T-cell (primary cell): ENCODE measurements at regions not wholly inside any gene's neighbourhood (a gene's known extent, or its start where the extent isn't known, plus 50 kb on each side); places are given as distances from the start of the nearest gene placed in this dataset.
A peak's percentile ranks its signal among the peaks of the same experiment; 100 is the strongest.
"Not testable (repeated sequence)": the region's sequence is repeated elsewhere in the genome, so short reads cannot be mapped to it uniquely, and the experiment has no call there.

Experiments
- ATAC-seq, 4 experiments: fragments of 200-7000 bp in 3 of 4; fragments of 150-1000 bp in 1 of 4; cut with Tn5 transposase; replicated peaks in 1 of 4; 1 replicate in 3 of 4; 2 replicates in 1 of 4; pipeline ENCODE4 v1.10.0; 2021; ENCODE audit warnings: moderate library complexity in 3 of 4, mild to moderate bottlenecking in 2 of 4, moderate number of reproducible peaks in 1 of 4
- CTCF ChIA-PET, 2 donors: fragments of 300-600 bp; sonication (Branson Sonifier 250); formaldehyde crosslinking; loops; one replicate each; lab custom pipeline; 2022; ENCODE audit warnings: antibody characterized with exemption in 2 of 2; lab: Charles Lee
- POLR2A ChIA-PET, 2 donors: fragments of 300-600 bp; sonication (Branson Sonifier 250); formaldehyde crosslinking; loops; one replicate each; lab custom pipeline; 2022; ENCODE audit warnings: antibody characterized with exemption in 2 of 2; lab: Charles Lee
- DNase-seq, 35 experiments: peaks; one replicate each; pipeline versions ENCODE4 v3.0.0 to v3.0.0-alpha.2; 2013 to 2023
- H3K27ac ChIP-seq: one replicate; pipeline ENCODE4 v1.5.1; 2013; ENCODE audit warnings: low read length
- H3K27me3 ChIP-seq, 2 experiments: replicated peaks in 1 of 2; 1 replicate in 1 of 2; 2 replicates in 1 of 2; pipeline versions ENCODE4 v1.6.1 to v1.7.0; 2013; ENCODE audit warnings: low read length in 1 of 2, mixed read lengths in 1 of 2; ENCODE audit not compliant: control insufficient read depth in 2 of 2, insufficient read depth in 2 of 2; ENCODE audit errors: extremely low read depth in 1 of 2
- H3K36me3 ChIP-seq, 2 donors: 1 replicate in 1 of 2; 2 replicates in 1 of 2; pipeline versions ENCODE4 v1.6.1 to v1.7.0; 2013; ENCODE audit warnings: low read length in 1 of 2; ENCODE audit not compliant: control insufficient read depth in 2 of 2, insufficient read depth in 1 of 2; ENCODE audit errors: extremely low read depth in 1 of 2
- H3K4me1 ChIP-seq, 2 experiments: 1 replicate in 1 of 2; 2 replicates in 1 of 2; pipeline versions ENCODE4 v1.6.1 to v1.7.0; 2013; ENCODE audit warnings: low read length in 2 of 2, mixed read lengths in 1 of 2; ENCODE audit not compliant: insufficient read depth in 2 of 2, control insufficient read depth in 1 of 2; ENCODE audit errors: extremely low read depth in 1 of 2
- H3K4me3 ChIP-seq, 2 donors: 1 replicate in 1 of 2; 2 replicates in 1 of 2; pipeline versions ENCODE4 v1.5.1 to v1.7.0; 2013; ENCODE audit warnings: mild to moderate bottlenecking in 2 of 2, low read length in 1 of 2, moderate library complexity in 1 of 2; ENCODE audit not compliant: control insufficient read depth in 1 of 2; ENCODE audit errors: extremely low read depth in 1 of 2
- H3K9me3 ChIP-seq: 2 replicates; pipeline ENCODE4 v1.7.0; 2013
- H3K27ac Mint-ChIP-seq, 2 donors: one replicate each; pipeline ENCODE4 v1.8.0; 2020 to 2021; ENCODE audit warnings: mild to moderate bottlenecking in 2 of 2, mixed read lengths in 2 of 2
- H3K27me3 Mint-ChIP-seq, 2 donors: one replicate each; pipeline ENCODE4 v1.8.0; 2021 to 2022; ENCODE audit warnings: mixed read lengths in 2 of 2
- H3K36me3 Mint-ChIP-seq: one replicate; pipeline ENCODE4 v1.8.0; 2021; ENCODE audit warnings: mixed read lengths
- H3K4me1 Mint-ChIP-seq, 3 donors: one replicate each; pipeline ENCODE4 v1.8.0; 2020 to 2022; ENCODE audit warnings: mixed read lengths in 3 of 3, mild to moderate bottlenecking in 1 of 3
- H3K4me3 Mint-ChIP-seq, 3 donors: one replicate each; pipeline ENCODE4 v1.8.0; 2020 to 2022; ENCODE audit warnings: mild to moderate bottlenecking in 3 of 3, mixed read lengths in 3 of 3, moderate library complexity in 3 of 3
- H3K9me3 Mint-ChIP-seq, 3 donors: one replicate each; pipeline ENCODE4 v1.8.0; 2020 to 2022; ENCODE audit warnings: mixed read lengths in 3 of 3
- WGBS: methylation state at CpG from one replicate; pipeline ENCODE4 v1.1.5; 2013; ENCODE audit warnings: missing lambda C conversion rate; ENCODE audit not compliant: insufficient coverage; 5-methylcytosine and 5-hydroxymethylcytosine counted together

GRCh38 chr15:28459279-28459678 is 73.5 kb downstream of the GOLGA8G start:
- H3K27ac Mint-ChIP-seq: no peak overlapping the region
- no peaks in the 10 kb centered on the region for H3K36me3 ChIP-seq
- ChIA-PET CTCF (no interaction called here), POLR2A (no interaction called here)
- no peaks in the 10 kb centered on the region for H3K4me1 ChIP-seq
- H3K36me3 Mint-ChIP-seq: no peaks in the 10 kb centered on the region
- no peak overlapping the region for H3K27ac ChIP-seq
- no peak overlapping the region for H3K4me3 ChIP-seq
- WGBS: 90% methylated on average over 1 of the region's 1 CpG
- H3K27me3 ChIP-seq: peaks cover 0 to 16% of the 10 kb centered on the region in 2 experiments
- no peak overlapping the region for H3K4me3 Mint-ChIP-seq
- DNase-seq (no peak), ATAC-seq (no peak)
- peaks cover 0 to 3% (median 2%) of the 10 kb centered on the region in 3 donors for H3K4me1 Mint-ChIP-seq
- no peaks in the 10 kb centered on the region for H3K9me3 Mint-ChIP-seq
- H3K9me3 ChIP-seq: no peaks in the 10 kb centered on the region
- H3K27me3 Mint-ChIP-seq: peaks cover 23 to 25% of the 10 kb centered on the region in 2 donors

DNA sequence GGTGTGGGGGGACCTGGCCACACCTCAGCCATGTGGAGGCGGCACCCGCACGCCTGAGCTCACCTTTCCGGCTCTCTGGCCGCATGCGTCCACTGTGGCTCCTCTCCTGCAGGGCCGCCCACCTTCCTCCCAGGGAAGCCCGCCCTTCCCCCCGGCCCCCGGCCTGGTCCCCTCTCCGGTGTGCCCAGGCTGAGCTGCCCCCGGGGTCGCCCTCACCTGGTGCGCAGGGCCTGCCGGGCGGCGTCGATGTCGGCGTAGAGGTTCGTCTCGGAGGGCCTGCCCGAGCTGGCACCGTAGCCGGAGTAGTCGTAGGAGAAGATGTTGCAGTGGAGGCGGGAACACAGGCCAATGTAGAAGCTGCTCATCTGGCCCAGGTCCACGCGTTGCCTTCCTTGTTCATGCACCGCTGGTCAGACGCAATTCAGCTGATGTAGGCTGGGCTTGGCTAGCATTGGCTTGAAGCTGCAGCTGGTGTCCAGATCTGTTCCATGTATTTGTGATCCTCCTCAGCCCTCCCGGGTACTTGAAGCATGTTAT is 75.3 kb downstream of the GOLGA8G start:
- H3K27me3 Mint-ChIP-seq: peaks cover 23 to 25% of the 10 kb centered on the region in 2 donors
- H3K4me3 Mint-ChIP-seq, ATAC-seq, CTCF ChIA-PET, H3K36me3 ChIP-seq, H3K4me1 ChIP-seq, POLR2A ChIA-PET, H3K36me3 Mint-ChIP-seq, H3K9me3 Mint-ChIP-seq, H3K27ac ChIP-seq, H3K4me1 Mint-ChIP-seq, H3K27ac Mint-ChIP-seq, H3K9me3 ChIP-seq, H3K4me3 ChIP-seq: not testable (repeated sequence)
- WGBS: 94% methylated on average over 30 of the region's 32 CpGs
- H3K27me3 ChIP-seq: peaks cover 0 to 16% of the 10 kb centered on the region in 2 experiments
- peak in 3 of 35 experiments; percentile 0 to 5 (median 4) for DNase-seq

- Histone ChIP-seq H3K4me3 (no peak overlapping the region), H3K27ac (no peak overlapping the region), H3K4me1 (no peaks in the 10 kb centered on the region), H3K9me3 (no peaks in the 10 kb centered on the region), H3K36me3 (no peaks in the 10 kb centered on the region), H3K27me3 (peaks cover 0 to 16% of the 10 kb centered on the region in 2 experiments)
- DNase-seq (peak in 4 of 35 experiments; percentile 0 to 24 (median 2)), ATAC-seq (no peak)
- H3K4me1 Mint-ChIP-seq: peaks cover 0 to 3% (median 2%) of the 10 kb centered on the region in 3 donors
- ChIA-PET CTCF (no interaction called here), POLR2A (no interaction called here)
- WGBS: 81% methylated on average over 30 of the region's 30 CpGs
- H3K27me3 Mint-ChIP-seq: peaks cover 23 to 25% of the 10 kb centered on the region in 2 donors
- no peak overlapping the region for H3K27ac Mint-ChIP-seq
- peak overlapping the region in 1 of 3 donors; percentile 37 for H3K4me3 Mint-ChIP-seq
- no peaks in the 10 kb centered on the region for H3K36me3 Mint-ChIP-seq
- no peaks in the 10 kb centered on the region for H3K9me3 Mint-ChIP-seq
Observed at GRCh38 chr15:28456476-28457395, 76.0 kb downstream of the GOLGA8G start.

- DNase-seq: peak in 4 of 35 experiments; percentile 0 to 24 (median 6)
- H3K27ac ChIP-seq, ATAC-seq, H3K4me1 Mint-ChIP-seq, H3K36me3 Mint-ChIP-seq, H3K9me3 Mint-ChIP-seq, H3K9me3 ChIP-seq, H3K36me3 ChIP-seq, POLR2A ChIA-PET, H3K4me3 ChIP-seq, CTCF ChIA-PET, H3K4me1 ChIP-seq, H3K27ac Mint-ChIP-seq: not testable (repeated sequence)
- peaks cover 0 to 16% of the 10 kb centered on the region in 2 experiments for H3K27me3 ChIP-seq
- Mint-ChIP-seq H3K27me3 (peaks cover 23 to 25% of the 10 kb centered on the region in 2 donors), H3K4me3 (peak overlapping the region in 1 of 3 donors; percentile 37)
- WGBS: 87% methylated on average over 21 of the region's 28 CpGs
Observed at GRCh38 chr15:28455537-28456475, 77.0 kb downstream of the GOLGA8G start.

DNA sequence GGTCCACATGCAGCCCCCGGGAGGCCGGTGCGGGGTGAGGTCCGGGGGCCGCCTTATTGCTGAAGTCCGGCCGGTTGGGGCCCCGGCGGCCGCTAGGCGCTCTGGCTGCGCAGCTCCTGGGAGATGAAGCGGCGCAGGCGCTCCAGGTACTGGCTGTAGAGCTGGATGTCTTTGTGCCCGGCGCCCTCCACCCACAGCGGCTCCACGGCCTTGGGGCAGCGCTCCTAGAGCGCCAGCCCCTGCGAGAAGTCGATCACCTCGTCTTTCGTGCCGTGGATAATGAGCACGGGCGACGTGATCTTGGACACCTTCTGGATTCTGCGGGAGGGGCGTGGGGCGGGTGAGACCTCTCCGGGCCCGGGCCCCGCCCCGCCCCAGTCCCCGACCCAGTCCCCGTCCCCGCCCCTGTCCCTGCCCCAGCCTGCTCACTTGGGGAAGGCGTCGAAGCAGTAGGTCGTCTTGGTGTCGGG is 76.3 kb downstream of the GOLGA8F start:
- H3K4me1 ChIP-seq, CTCF ChIA-PET, H3K4me3 ChIP-seq, H3K36me3 ChIP-seq, ATAC-seq, DNase-seq, H3K36me3 Mint-ChIP-seq, H3K27ac Mint-ChIP-seq, POLR2A ChIA-PET, H3K4me3 Mint-ChIP-seq, H3K27ac ChIP-seq, H3K4me1 Mint-ChIP-seq, H3K9me3 ChIP-seq, H3K9me3 Mint-ChIP-seq: not testable (repeated sequence)
- H3K27me3 Mint-ChIP-seq: peaks cover 21 to 23% of the 10 kb centered on the region in 2 donors
- 0% methylated on average over 2 of the region's 43 CpGs for WGBS
- H3K27me3 ChIP-seq: peaks cover 0 to 16% of the 10 kb centered on the region in 2 experiments
